Esophagus muscularis mucosa (tissue), 4 donors: ENCODE measurements at regions not wholly inside any gene's neighbourhood (a gene's known extent, or its start where the extent isn't known, plus 50 kb on each side); places are given as distances from the start of the nearest gene placed in this dataset.
A peak's percentile ranks its signal among the peaks of the same experiment; 100 is the strongest.

Experiments used
- DNase-seq: peaks from one replicate; pipeline ENCODE4 v3.0.0-alpha.2; 2017; ENCODE audit errors: extremely low spot score
- H3K27ac ChIP-seq, 4 donors: fragments of 200-600 bp; sonication (generic); replicated peaks in 1 of 4; 1 replicate in 3 of 4; 2 replicates in 1 of 4; pipeline ENCODE4 v1.5.1; 2016 to 2019; ENCODE audit warnings: mild to moderate bottlenecking in 1 of 4
- H3K27me3 ChIP-seq, 4 donors: fragments of 200-600 bp; sonication (generic); one replicate each; pipeline versions ENCODE4 v1.5.1 to v1.6.0; 2016 to 2019
- H3K36me3 ChIP-seq, 4 donors: fragments of 200-600 bp; sonication (generic); one replicate each; pipeline ENCODE4 v1.5.1; 2016 to 2019
- H3K4me1 ChIP-seq, 4 donors: fragments of 200-600 bp; sonication (generic); one replicate each; pipeline ENCODE4 v1.5.1; 2016 to 2019
- H3K4me3 ChIP-seq, 4 donors: fragments of 200-600 bp; sonication (generic); 1 replicate in 2 of 4; 2 replicates in 2 of 4; pipeline ENCODE4 v1.5.1; 2016 to 2019; ENCODE audit warnings: mild to moderate bottlenecking in 4 of 4, moderate library complexity in 1 of 4
- H3K9me3 ChIP-seq, 4 donors: fragments of 200-600 bp; sonication (generic); 1 replicate in 3 of 4; 2 replicates in 1 of 4; pipeline ENCODE4 v1.5.1; 2016 to 2019
- CTCF ChIP-seq, 3 experiments: fragments of 200-600 bp in 2 of 3; fragments of 450-650 bp in 1 of 3; sonication (generic) in 2 of 3; IDR thresholded peaks; one replicate each; pipeline ENCODE4 v1.5.1; 2017 to 2019; ENCODE audit warnings: antibody characterized with exemption in 3 of 3, mild to moderate bottlenecking in 2 of 3, moderate library complexity in 1 of 3
- EP300 ChIP-seq: sonication (generic); formaldehyde crosslinking; IDR thresholded peaks from one replicate; pipeline ENCODE4 v1.6.1; 2017; ENCODE audit warnings: antibody characterized with exemption
- POLR2A ChIP-seq: fragments of 450-650 bp; IDR thresholded peaks from one replicate; pipeline ENCODE4 v1.6.1; 2017; ENCODE audit warnings: antibody characterized with exemption, moderate library complexity, mild to moderate bottlenecking, low read depth
- POLR2AphosphoS5 ChIP-seq, 2 donors: sonication (generic); formaldehyde crosslinking; IDR thresholded peaks; one replicate each; pipeline ENCODE4 v1.6.1; 2017; ENCODE audit warnings: antibody characterized with exemption in 2 of 2
- WGBS: methylation state at CpG from one replicate; pipeline ENCODE4 v1.1.5; 2018; 5-methylcytosine and 5-hydroxymethylcytosine counted together
- intact Hi-C: fragments of 100-400 bp; cut with DNase I; formaldehyde crosslinking; loops from one replicate; pipeline ENCODE4 v1.15.1; 2023

GRCh38 chr20:39124064-39124463 lies 161.9 kb downstream of the DHX35 start:
- intact Hi-C loops: no loop called here
- Histone ChIP-seq H3K4me3 (no peak overlapping the region), H3K27me3 (peaks cover 0 to 42% (median 0%) of the 10 kb centered on the region in 4 donors), H3K27ac (no peak overlapping the region), H3K36me3 (no peaks in the 10 kb centered on the region), H3K9me3 (peaks cover 0 to 6% (median 0%) of the 10 kb centered on the region in 4 donors), H3K4me1 (no peaks in the 10 kb centered on the region)
- TF ChIP-seq EP300 (no peak), POLR2A (no peak), POLR2AphosphoS5 (IDR thresholded peaks at IDR 0.05) (no peak), CTCF (IDR thresholded peaks at IDR 0.05) (no peak)
- 91% methylated on average over 7 of the region's 7 CpGs for WGBS
- no peak for DNase-seq

GRCh38 chr20:39123185-39123557 lies 161.0 kb downstream of the DHX35 start:
- Histone ChIP-seq H3K27ac (no peak overlapping the region), H3K27me3 (peaks cover 0 to 42% (median 0%) of the 10 kb centered on the region in 4 donors), H3K9me3 (peaks cover 0 to 6% (median 0%) of the 10 kb centered on the region in 4 donors), H3K36me3 (no peaks in the 10 kb centered on the region), H3K4me3 (no peak overlapping the region), H3K4me1 (no peaks in the 10 kb centered on the region)
- TF ChIP-seq EP300: no peak
- no peak for TF ChIP-seq POLR2AphosphoS5 (IDR thresholded peaks at IDR 0.05)
- no peak for TF ChIP-seq CTCF (IDR thresholded peaks at IDR 0.05)
- TF ChIP-seq POLR2A: no peak
- 43% methylated on average over 3 of the region's 3 CpGs for WGBS
- no peak for DNase-seq
- intact Hi-C loops: no loop called here

- Histone ChIP-seq H3K27ac (no peak overlapping the region), H3K36me3 (no peaks in the 10 kb centered on the region), H3K4me1 (no peaks in the 10 kb centered on the region), H3K4me3 (no peak overlapping the region), H3K9me3 (peaks cover 0 to 8% (median 3%) of the 10 kb centered on the region in 4 donors), H3K27me3 (peaks cover 0 to 41% (median 0%) of the 10 kb centered on the region in 4 donors)
- TF ChIP-seq POLR2AphosphoS5 (IDR thresholded peaks at IDR 0.05) (no peak), EP300 (no peak), POLR2A (no peak), CTCF (IDR thresholded peaks at IDR 0.05) (no peak)
- DNase-seq: no peak
- intact Hi-C loops: no loop called here
These were observed 155.3 kb downstream of the DHX35 start for GRCh38 chr20:39117491-39117890.

GRCh38 chr20:39116020-39116419 lies 153.9 kb downstream of the DHX35 start:
- intact Hi-C loops: no loop called here
- no peak overlapping the region for H3K27ac ChIP-seq
- TF ChIP-seq EP300: no peak
- no peak for TF ChIP-seq CTCF (IDR thresholded peaks at IDR 0.05)
- TF ChIP-seq POLR2A: no peak
- TF ChIP-seq POLR2AphosphoS5 (IDR thresholded peaks at IDR 0.05): no peak
- H3K9me3 ChIP-seq: peaks cover 0 to 8% (median 3%) of the 10 kb centered on the region in 4 donors
- H3K27me3 ChIP-seq: peaks cover 0 to 44% (median 0%) of the 10 kb centered on the region in 4 donors
- no peaks in the 10 kb centered on the region for H3K4me1 ChIP-seq
- no peak for DNase-seq
- H3K36me3 ChIP-seq: no peaks in the 10 kb centered on the region
- H3K4me3 ChIP-seq: no peak overlapping the region
- 94% methylated on average over 2 of the region's 2 CpGs for WGBS

- H3K27me3 ChIP-seq: peaks cover 0 to 75% (median 15%) of the 10 kb centered on the region in 4 donors
- intact Hi-C loops: no loop called here
- TF ChIP-seq POLR2A (no peak), CTCF (IDR thresholded peaks at IDR 0.05) (peak in 2 of 3 experiments; percentile 8 to 34)
- WGBS: 31% methylated on average over 9 of the region's 9 CpGs
- no peaks in the 10 kb centered on the region for H3K4me1 ChIP-seq
- H3K9me3 ChIP-seq: peaks cover 0 to 4% (median 0%) of the 10 kb centered on the region in 4 donors
- H3K27ac ChIP-seq: no peak overlapping the region
- no peak for DNase-seq
- no peaks in the 10 kb centered on the region for H3K36me3 ChIP-seq
- H3K4me3 ChIP-seq: no peak overlapping the region
These were observed 150.1 kb downstream of the DHX35 start for GRCh38 chr20:39112178-39112743.
